ENCODE measurements at regions not wholly inside any gene's neighbourhood (a gene's known extent, or its start where the extent isn't known, plus 50 kb on each side); places are given as distances from the start of the nearest gene placed in this dataset.

- Histone ChIP-seq H3K4me3 (no peak overlapping the region), H3K9me3 (no peaks in the 10 kb centered on the region), H3K36me3 (no peaks in the 10 kb centered on the region), H3K27ac (no peak overlapping the region), H3K27me3 (no peaks in the 10 kb centered on the region), H3K4me1 (no peaks in the 10 kb centered on the region)
- no peak for TF ChIP-seq POLR2AphosphoS5 (IDR thresholded peaks at IDR 0.05)
- no peak for TF ChIP-seq POLR2A (IDR thresholded peaks at IDR 0.05)
- no peak for TF ChIP-seq CTCF (IDR thresholded peaks at IDR 0.05)
- no peak for DNase-seq (ENCODE audit: low spot score in 2 of 2)
- intact Hi-C loops (cut with DNase I; ENCODE audit: low total_unique reads), result no loop called here
Observed at GRCh38 chr13:47671776-47672175, 329.3 kb downstream of the SUCLA2 start.

- no peaks in the 10 kb centered on the region for H3K36me3 ChIP-seq
- H3K27ac ChIP-seq, result no peak overlapping the region
- intact Hi-C loops (cut with DNase I; ENCODE audit: low total_unique reads), result no loop called here
- no peaks in the 10 kb centered on the region for H3K27me3 ChIP-seq
- no peaks in the 10 kb centered on the region for H3K4me1 ChIP-seq
- DNase-seq (ENCODE audit: low spot score in 2 of 2), result no peak
- TF ChIP-seq POLR2AphosphoS5 (IDR thresholded peaks at IDR 0.05) (no peak), POLR2A (IDR thresholded peaks at IDR 0.05) (no peak), CTCF (IDR thresholded peaks at IDR 0.05) (no peak)
- peaks cover 0 to 1% of the 10 kb centered on the region in 2 donors for H3K9me3 ChIP-seq
- H3K4me3 ChIP-seq, result no peak overlapping the region
Observed at GRCh38 chr13:47665043-47665442, 336.0 kb downstream of the SUCLA2 start.

GRCh38 chr13:47661076-47661475, 340.0 kb downstream of the SUCLA2 start:
- H3K27me3 ChIP-seq, result no peaks in the 10 kb centered on the region
- TF ChIP-seq POLR2AphosphoS5 (IDR thresholded peaks at IDR 0.05) (no peak), POLR2A (IDR thresholded peaks at IDR 0.05) (no peak), CTCF (IDR thresholded peaks at IDR 0.05) (no peak)
- no peak overlapping the region for H3K4me3 ChIP-seq
- H3K27ac ChIP-seq, result no peak overlapping the region
- DNase-seq (ENCODE audit: low spot score in 2 of 2), result no peak
- no peaks in the 10 kb centered on the region for H3K4me1 ChIP-seq
- intact Hi-C loops (cut with DNase I; ENCODE audit: low total_unique reads), result no loop called here
- H3K36me3 ChIP-seq, result no peaks in the 10 kb centered on the region
- H3K9me3 ChIP-seq, result peaks cover 0 to 5% of the 10 kb centered on the region in 2 donors

GRCh38 chr13:47656651-47657050, 344.4 kb downstream of the SUCLA2 start:
- intact Hi-C loops (cut with DNase I; ENCODE audit: low total_unique reads), result no loop called here
- H3K4me3 ChIP-seq, result no peak overlapping the region
- H3K36me3 ChIP-seq, result no peaks in the 10 kb centered on the region
- peaks cover 0 to 5% of the 10 kb centered on the region in 2 donors for H3K9me3 ChIP-seq
- DNase-seq (ENCODE audit: low spot score in 2 of 2), result no peak
- H3K27me3 ChIP-seq, result no peaks in the 10 kb centered on the region
- TF ChIP-seq POLR2AphosphoS5 (IDR thresholded peaks at IDR 0.05) (no peak), POLR2A (IDR thresholded peaks at IDR 0.05) (no peak), CTCF (IDR thresholded peaks at IDR 0.05) (no peak)
- no peak overlapping the region for H3K27ac ChIP-seq
- no peaks in the 10 kb centered on the region for H3K4me1 ChIP-seq

- H3K9me3 ChIP-seq, result no peaks in the 10 kb centered on the region
- no peaks in the 10 kb centered on the region for H3K36me3 ChIP-seq
- no peak overlapping the region for H3K27ac ChIP-seq
- no peaks in the 10 kb centered on the region for H3K4me1 ChIP-seq
- TF ChIP-seq POLR2A (IDR thresholded peaks at IDR 0.05) (no peak), CTCF (IDR thresholded peaks at IDR 0.05) (no peak), POLR2AphosphoS5 (IDR thresholded peaks at IDR 0.05) (no peak)
- H3K27me3 ChIP-seq, result no peaks in the 10 kb centered on the region
- intact Hi-C loops (cut with DNase I; ENCODE audit: low total_unique reads), result no loop called here
- no peak overlapping the region for H3K4me3 ChIP-seq
- no peak for DNase-seq (ENCODE audit: low spot score in 2 of 2)
Observed at GRCh38 chr13:47650209-47650608, 350.9 kb downstream of the SUCLA2 start.
